SH-SY5Y (cell line): ENCODE measurements at regions not wholly inside any gene's neighbourhood (a gene's known extent, or its start where the extent isn't known, plus 50 kb on each side); places are given as distances from the start of the nearest gene placed in this dataset.

ENCODE experiments used
- GATA2 ChIP-seq: IDR thresholded peaks from 2 replicates; pipeline ENCODE4 v1.6.1; 2011; ENCODE audit warnings: mild to moderate bottlenecking, low read depth, low read length
- GATA3 ChIP-seq: IDR thresholded peaks from 2 replicates; pipeline ENCODE4 v1.6.1; 2011; ENCODE audit warnings: low read depth, mild to moderate bottlenecking, low read length, moderate library complexity

- TF ChIP-seq GATA3 (no peak), GATA2 (no peak)
Observed at GRCh38 chr2:212921061-212921460, 230.4 kb downstream of the IKZF2 start.

- TF ChIP-seq GATA2 (no peak), GATA3 (no peak)
Observed at GRCh38 chr2:212919238-212919637, 232.2 kb downstream of the IKZF2 start.

GRCh38 chr2:212918336-212918735 is 233.1 kb downstream of the IKZF2 start:
- TF ChIP-seq GATA3 (no peak), GATA2 (no peak)

- TF ChIP-seq GATA2 (no peak), GATA3 (no peak)
Observed at GRCh38 chr2:212915121-212915782, 236.2 kb downstream of the IKZF2 start.

GRCh38 chr2:212914392-212914791 is 237.0 kb downstream of the IKZF2 start:
- TF ChIP-seq GATA3 (no peak), GATA2 (no peak)

- TF ChIP-seq GATA2: no peak
- no peak for TF ChIP-seq GATA3
Observed at GRCh38 chr2:212913640-212914306, 237.6 kb downstream of the IKZF2 start.

- peak; percentile 60; the same call in 1 of the 2 replicates for TF ChIP-seq GATA3
- TF ChIP-seq GATA2: peak; percentile 82
Observed at GRCh38 chr2:212912445-212913103, 238.8 kb downstream of the IKZF2 start.

- TF ChIP-seq GATA3: no peak
- no peak for TF ChIP-seq GATA2
Observed at GRCh38 chr2:212911011-212911410, 240.4 kb downstream of the IKZF2 start.

GRCh38 chr2:212908682-212909435 is 242.6 kb downstream of the IKZF2 start:
- TF ChIP-seq GATA2 (no peak), GATA3 (no peak)

GRCh38 chr2:212908031-212908430 is 243.4 kb downstream of the IKZF2 start:
- no peak for TF ChIP-seq GATA3
- no peak for TF ChIP-seq GATA2

- TF ChIP-seq GATA3: no peak
- no peak for TF ChIP-seq GATA2
Observed at GRCh38 chr2:212906620-212907019, 244.8 kb downstream of the IKZF2 start.

GRCh38 chr2:212905640-212906201 is 245.7 kb downstream of the IKZF2 start:
- TF ChIP-seq GATA3 (no peak), GATA2 (no peak)

GRCh38 chr2:212904646-212905045 is 246.8 kb downstream of the IKZF2 start:
- TF ChIP-seq GATA2 (no peak), GATA3 (no peak)

- TF ChIP-seq GATA3: no peak
- no peak for TF ChIP-seq GATA2
Observed at GRCh38 chr2:212903413-212903812, 248.0 kb downstream of the IKZF2 start.

- TF ChIP-seq GATA3 (no peak), GATA2 (no peak)
Observed at GRCh38 chr2:212902421-212902820, 249.0 kb downstream of the IKZF2 start.

- TF ChIP-seq GATA2 (no peak), GATA3 (no peak)
Observed at GRCh38 chr2:212901604-212902275, 249.7 kb downstream of the IKZF2 start.
